SK-N-SH (cell line): ENCODE measurements at regions not wholly inside any gene's neighbourhood (a gene's known extent, or its start where the extent isn't known, plus 50 kb on each side); places are given as distances from the start of the nearest gene placed in this dataset.

Experiments used
- CTCF ChIA-PET: fragments of 300-600, 350-600 bp; formaldehyde crosslinking; extraction: SDS; loops from one replicate; lab custom pipeline; 2021; lab: Yijun Ruan, JAX
- POLR2A ChIA-PET: fragments of 350-600 bp; sonication (Branson Sonifier 250); formaldehyde crosslinking; extraction: SDS; loops from one replicate; lab custom pipeline; 2020; ENCODE audit warnings: antibody characterized with exemption, inconsistent platforms; lab: Yijun Ruan, JAX
- DNase-seq: peaks from one replicate; pipeline ENCODE4 v3.0.0; 2012
- H2AFZ ChIP-seq: fragments of 200-600 bp; sonication (generic); 2 replicates; pipeline ENCODE4 v1.8.1; 2016; ENCODE audit warnings: antibody characterized with exemption, mild to moderate bottlenecking, low read depth
- H3F3A ChIP-seq: fragments of 200-600 bp; sonication (generic); replicated peaks from 2 replicates; pipeline ENCODE3; 2016; ENCODE audit warnings: antibody characterized with exemption, mild to moderate bottlenecking; ENCODE audit not compliant: insufficient read depth
- H3K27ac ChIP-seq, 2 experiments: fragments of 200-500 bp in 1 of 2; fragments of 200-600 bp in 1 of 2; sonication (Bioruptor generic) in 1 of 2; sonication (generic), shearing (Covaris generic) in 1 of 2; 2 replicates each; pipeline versions ENCODE4 v1.5.1 to v1.6.1; 2014 to 2016; ENCODE audit warnings: low read depth in 2 of 2, inconsistent platforms in 1 of 2, low read length in 1 of 2, mild to moderate bottlenecking in 1 of 2, mixed read lengths in 1 of 2
- H3K27me3 ChIP-seq: fragments of 200-600 bp; sonication (generic), shearing (Covaris generic); 2 replicates; pipeline ENCODE4 v1.6.1; 2016; ENCODE audit warnings: mixed run types; ENCODE audit not compliant: insufficient read depth
- H3K36me3 ChIP-seq, 2 experiments: fragments of 200-500 bp in 1 of 2; fragments of 200-600 bp in 1 of 2; sonication (Bioruptor generic) in 1 of 2; sonication (generic) in 1 of 2; replicated peaks in 1 of 2; 2 replicates each; pipeline versions ENCODE3 to v1.5.1; 2014 to 2016; ENCODE audit warnings: low read length in 1 of 2, mild to moderate bottlenecking in 1 of 2; ENCODE audit not compliant: insufficient read depth in 2 of 2, control insufficient read depth in 1 of 2
- H3K4me1 ChIP-seq, 2 experiments: fragments of 200-500 bp in 1 of 2; fragments of 200-600 bp in 1 of 2; sonication (Bioruptor generic) in 1 of 2; sonication (generic), shearing (Covaris generic) in 1 of 2; 2 replicates each; pipeline versions ENCODE4 v1.5.1 to v1.6.1; 2014 to 2016; ENCODE audit warnings: low read depth in 1 of 2, low read length in 1 of 2, mixed run types in 1 of 2; ENCODE audit not compliant: insufficient read depth in 2 of 2, control insufficient read depth in 1 of 2
- H3K4me2 ChIP-seq: fragments of 200-600 bp; sonication (generic), shearing (Covaris generic); 2 replicates; pipeline ENCODE4 v1.6.1; 2017; ENCODE audit warnings: mixed run types
- H3K4me3 ChIP-seq, 2 experiments: fragments of 200-500 bp in 1 of 2; fragments of 200-600 bp in 1 of 2; sonication (Bioruptor generic) in 1 of 2; sonication (generic), shearing (Covaris generic) in 1 of 2; 2 replicates each; pipeline versions ENCODE4 v1.5.1 to v1.8.1; 2014 to 2016; ENCODE audit warnings: low read depth in 2 of 2, inconsistent platforms in 1 of 2, low read length in 1 of 2, mild to moderate bottlenecking in 1 of 2, mixed read lengths in 1 of 2, moderate library complexity in 1 of 2
- H3K79me2 ChIP-seq: fragments of 200-600 bp; sonication (generic); 2 replicates; pipeline ENCODE4 v1.8.1; 2017; ENCODE audit warnings: mild to moderate bottlenecking; ENCODE audit not compliant: insufficient read depth
- H3K9ac ChIP-seq: fragments of 200-600 bp; sonication (generic); 2 replicates; pipeline ENCODE4 v1.6.1; 2017; ENCODE audit warnings: mixed run types
- H3K9me2 ChIP-seq: fragments of 200-600 bp; sonication (generic); 2 replicates; pipeline ENCODE4 v1.6.1; 2017; ENCODE audit warnings: mixed run types
- H3K9me3 ChIP-seq: fragments of 200-600 bp; sonication (generic); 2 replicates; pipeline ENCODE4 v1.6.1; 2017; ENCODE audit warnings: mixed run types, mild to moderate bottlenecking, moderate library complexity
- H4K20me1 ChIP-seq: fragments of 200-600 bp; sonication (generic); 2 replicates; pipeline ENCODE4 v1.6.1; 2017; ENCODE audit warnings: mild to moderate bottlenecking, mixed run types; ENCODE audit not compliant: insufficient read depth
- CHD2 ChIP-seq: fragments of 150-350 bp; IDR thresholded peaks from 2 replicates; pipeline ENCODE4 v1.6.1; 2018; ENCODE audit warnings: low read length; ENCODE audit not compliant: partially characterized antibody
- FOXJ3 ChIP-seq: sonication (generic); formaldehyde crosslinking; IDR thresholded peaks from 2 replicates; pipeline ENCODE4 v1.5.1; 2020; ENCODE audit warnings: mild to moderate bottlenecking, missing genetic modification reagents
- GABPA ChIP-seq: IDR thresholded peaks from 2 replicates; pipeline ENCODE4 v1.4.0; 2012; ENCODE audit warnings: low read depth, mild to moderate bottlenecking
- GATA2 ChIP-seq: sonication (generic); formaldehyde crosslinking; IDR thresholded peaks from 2 replicates; pipeline ENCODE4 v1.5.0; 2020; ENCODE audit warnings: mild to moderate bottlenecking, missing genetic modification reagents
- MEF2A ChIP-seq: IDR thresholded peaks from 2 replicates; pipeline ENCODE4 v1.4.0; 2012; ENCODE audit warnings: low read depth, borderline replicate concordance
- MXI1 ChIP-seq: IDR thresholded peaks from 2 replicates; pipeline ENCODE4 v1.6.1; 2012; ENCODE audit warnings: mild to moderate bottlenecking, low read depth, low read length, improper control_type of control experiment
- NFIC ChIP-seq: IDR thresholded peaks from 2 replicates; pipeline ENCODE4 v1.4.0; 2012; ENCODE audit warnings: borderline replicate concordance
- NRF1 ChIP-seq: IDR thresholded peaks from 2 replicates; pipeline ENCODE4 v1.6.1; 2012; ENCODE audit warnings: low read depth, mild to moderate bottlenecking, low read length
- POLR2AphosphoS5 ChIP-seq: IDR thresholded peaks from 2 replicates; pipeline ENCODE4 v1.6.1; 2012; ENCODE audit warnings: low read depth, low read length
- RFX5 ChIP-seq: IDR thresholded peaks from 2 replicates; pipeline ENCODE4 v1.6.1; 2012; ENCODE audit warnings: mild to moderate bottlenecking, improper control_type of control experiment, low read length
- TCF12 ChIP-seq: IDR thresholded peaks from 2 replicates; pipeline ENCODE4 v1.4.0; 2012
- WGBS: methylation state at CpG from one replicate; pipeline ENCODE4 v1.1.6; 2017; ENCODE audit warnings: low lambda C conversion rate; 5-methylcytosine and 5-hydroxymethylcytosine counted together
- TF ChIP-seq, protein P1 (sequence below): fragments of 150-350 bp; IDR thresholded peaks from 2 replicates; pipeline ENCODE4 v1.6.1; 2017; ENCODE audit warnings: antibody characterized with exemption, low read length, low read depth, borderline replicate concordance
- TF ChIP-seq, protein P2 (sequence below): IDR thresholded peaks from 2 replicates; pipeline ENCODE4 v1.4.0; 2012; ENCODE audit warnings: low read depth, borderline replicate concordance
- TF ChIP-seq, protein P3 (sequence below): fragments of 150-350 bp; IDR thresholded peaks from 2 replicates; pipeline ENCODE4 v1.6.1; 2016; ENCODE audit warnings: mild to moderate bottlenecking, low read depth, low read length
- TF ChIP-seq, protein P4 (sequence below): fragments of 200-600 bp; sonication (generic); IDR thresholded peaks from 2 replicates; pipeline ENCODE4 v1.6.1; 2017; ENCODE audit warnings: antibody characterized with exemption, mild to moderate bottlenecking, moderate library complexity
- TF ChIP-seq, protein P5 (sequence below): IDR thresholded peaks from 2 replicates; pipeline ENCODE4; 2012
- TF ChIP-seq, protein P6 (sequence below): IDR thresholded peaks from 2 replicates; pipeline ENCODE4 v1.4.0; 2012; ENCODE audit warnings: low read depth, borderline replicate concordance

DNA sequence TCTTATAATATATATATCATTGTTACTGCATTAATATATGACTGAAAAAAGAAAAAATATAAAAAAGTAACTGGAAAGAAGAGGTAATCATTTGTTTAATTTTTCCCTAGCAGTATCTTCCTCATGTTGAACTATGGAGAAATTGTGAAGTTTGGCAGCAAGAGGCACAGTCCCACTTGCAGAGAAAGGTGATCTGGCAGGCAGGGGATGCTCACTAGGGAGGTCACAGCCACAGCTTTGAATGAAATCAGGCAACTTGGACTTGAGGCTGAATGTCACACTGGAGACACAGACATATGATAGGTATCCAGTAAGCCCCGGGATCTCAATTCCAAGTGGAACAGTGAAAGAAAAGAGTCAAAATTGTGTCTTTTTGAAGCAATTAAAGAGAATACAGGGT, 149.9 kb upstream of the RORA start (continued):
- TF ChIP-seq, protein P1, sequence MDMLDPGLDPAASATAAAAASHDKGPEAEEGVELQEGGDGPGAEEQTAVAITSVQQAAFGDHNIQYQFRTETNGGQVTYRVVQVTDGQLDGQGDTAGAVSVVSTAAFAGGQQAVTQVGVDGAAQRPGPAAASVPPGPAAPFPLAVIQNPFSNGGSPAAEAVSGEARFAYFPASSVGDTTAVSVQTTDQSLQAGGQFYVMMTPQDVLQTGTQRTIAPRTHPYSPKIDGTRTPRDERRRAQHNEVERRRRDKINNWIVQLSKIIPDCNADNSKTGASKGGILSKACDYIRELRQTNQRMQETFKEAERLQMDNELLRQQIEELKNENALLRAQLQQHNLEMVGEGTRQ, result no peak
- TF ChIP-seq TCF12 (no peak), POLR2AphosphoS5 (no peak), RFX5 (no peak), MEF2A (no peak)
- TF ChIP-seq, all 33 proteins: peak for 0

DNA sequence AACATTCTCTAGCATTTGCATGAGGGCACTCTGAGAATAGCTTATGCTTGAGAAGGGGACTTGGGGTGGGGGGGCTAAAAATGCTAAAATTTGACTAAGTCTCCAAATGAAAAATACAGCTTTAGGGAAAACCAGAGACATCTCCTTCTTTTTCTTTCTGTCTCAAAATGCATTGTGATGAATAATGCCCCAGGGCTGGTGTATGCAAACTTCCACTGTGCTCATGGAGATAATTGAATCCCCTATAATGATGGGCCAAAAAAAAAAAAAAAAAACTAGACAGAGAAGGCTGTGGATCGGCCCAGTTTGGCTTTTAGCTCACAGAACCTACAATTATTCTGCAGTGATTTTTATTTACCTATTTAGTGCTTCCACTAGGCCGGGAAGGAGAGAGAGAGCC, 147.9 kb upstream of the RORA start:
- no peaks in the 10 kb centered on the region for H3K36me3 ChIP-seq
- no peak overlapping the region for H3K4me3 ChIP-seq
- H3K9ac ChIP-seq, result no peak overlapping the region
- H3K4me1 ChIP-seq, result no peaks in the 10 kb centered on the region
- POLR2A ChIA-PET, result interaction anchor here (0.6 kb wide), 1 partner anchor 1472 kb away, joined by 4 read pairs; no protein-coding TSS in a partner anchor
- H3K4me2 ChIP-seq, result no peak overlapping the region
- H3K9me2 ChIP-seq, result no peaks in the 10 kb centered on the region
- H4K20me1 ChIP-seq, result no peaks in the 10 kb centered on the region
- H3K9me3 ChIP-seq, result no peaks in the 10 kb centered on the region
- H3K27me3 ChIP-seq, result no peaks in the 10 kb centered on the region
- TF ChIP-seq NFIC, result no peak
- TF ChIP-seq, protein P2, sequence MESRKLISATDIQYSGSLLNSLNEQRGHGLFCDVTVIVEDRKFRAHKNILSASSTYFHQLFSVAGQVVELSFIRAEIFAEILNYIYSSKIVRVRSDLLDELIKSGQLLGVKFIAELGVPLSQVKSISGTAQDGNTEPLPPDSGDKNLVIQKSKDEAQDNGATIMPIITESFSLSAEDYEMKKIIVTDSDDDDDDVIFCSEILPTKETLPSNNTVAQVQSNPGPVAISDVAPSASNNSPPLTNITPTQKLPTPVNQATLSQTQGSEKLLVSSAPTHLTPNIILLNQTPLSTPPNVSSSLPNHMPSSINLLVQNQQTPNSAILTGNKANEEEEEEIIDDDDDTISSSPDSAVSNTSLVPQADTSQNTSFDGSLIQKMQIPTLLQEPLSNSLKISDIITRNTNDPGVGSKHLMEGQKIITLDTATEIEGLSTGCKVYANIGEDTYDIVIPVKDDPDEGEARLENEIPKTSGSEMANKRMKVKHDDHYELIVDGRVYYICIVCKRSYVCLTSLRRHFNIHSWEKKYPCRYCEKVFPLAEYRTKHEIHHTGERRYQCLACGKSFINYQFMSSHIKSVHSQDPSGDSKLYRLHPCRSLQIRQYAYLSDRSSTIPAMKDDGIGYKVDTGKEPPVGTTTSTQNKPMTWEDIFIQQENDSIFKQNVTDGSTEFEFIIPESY, result no peak
- H3K79me2 ChIP-seq, result no peaks in the 10 kb centered on the region
- H2AFZ ChIP-seq, result no peak overlapping the region
- CTCF ChIA-PET, result interaction anchor here (0.6 to 1.3 kb wide), 3 partner anchors 17 to 210 kb away, joined by 3 to 4 read pairs (median 3); no protein-coding TSS in a partner anchor
- H3K27ac ChIP-seq, result no peak overlapping the region
- 36% methylated on average over 2 of the region's 2 CpGs for WGBS
- DNase-seq, result no peak
- H3F3A ChIP-seq, result no peaks in the 10 kb centered on the region

DNA sequence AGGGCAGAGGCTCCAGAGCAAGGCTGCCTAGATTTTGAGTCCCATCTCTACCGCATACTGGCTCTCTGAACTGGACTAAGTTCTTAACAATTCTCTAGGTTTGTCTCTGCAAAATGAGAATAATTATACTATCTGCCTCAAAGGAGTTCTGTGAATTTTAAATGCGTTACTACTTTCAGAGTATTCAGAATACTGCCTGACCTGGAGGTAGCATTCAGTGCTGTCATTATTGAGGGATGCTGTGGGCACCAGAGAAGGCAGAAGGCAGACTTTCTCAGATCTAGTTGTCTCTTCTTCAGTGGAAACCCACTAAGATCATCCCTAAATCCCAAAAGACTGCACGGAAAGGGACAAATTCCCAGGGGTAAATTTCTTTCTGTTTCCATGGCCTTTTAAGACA, 147.4 kb upstream of the RORA start:
- CTCF ChIA-PET, result interaction anchor here (0.6 to 1.3 kb wide), 2 partner anchors 17 to 165 kb away, joined by 3 read pairs; no protein-coding TSS in a partner anchor

More for the DNA sequence above, 147.4 kb upstream of the RORA start:
- H3K79me2 ChIP-seq, result no peaks in the 10 kb centered on the region
- DNase-seq, result no peak
- no peak overlapping the region for H3K27ac ChIP-seq
- H3K27me3 ChIP-seq, result no peaks in the 10 kb centered on the region
- H3K4me3 ChIP-seq, result no peak overlapping the region
- no peaks in the 10 kb centered on the region for H3K9me3 ChIP-seq
- H3K4me2 ChIP-seq, result no peak overlapping the region
- H3K9ac ChIP-seq, result no peak overlapping the region
- no peaks in the 10 kb centered on the region for H3F3A ChIP-seq
- no peak for TF ChIP-seq GATA2 (CRISPR knock-in tag)
- TF ChIP-seq POLR2AphosphoS5, result no peak
- no peak for TF ChIP-seq FOXJ3 (CRISPR knock-in tag)
- TF ChIP-seq MXI1, result no peak
- no peak for TF ChIP-seq CHD2
- TF ChIP-seq, protein P3, sequence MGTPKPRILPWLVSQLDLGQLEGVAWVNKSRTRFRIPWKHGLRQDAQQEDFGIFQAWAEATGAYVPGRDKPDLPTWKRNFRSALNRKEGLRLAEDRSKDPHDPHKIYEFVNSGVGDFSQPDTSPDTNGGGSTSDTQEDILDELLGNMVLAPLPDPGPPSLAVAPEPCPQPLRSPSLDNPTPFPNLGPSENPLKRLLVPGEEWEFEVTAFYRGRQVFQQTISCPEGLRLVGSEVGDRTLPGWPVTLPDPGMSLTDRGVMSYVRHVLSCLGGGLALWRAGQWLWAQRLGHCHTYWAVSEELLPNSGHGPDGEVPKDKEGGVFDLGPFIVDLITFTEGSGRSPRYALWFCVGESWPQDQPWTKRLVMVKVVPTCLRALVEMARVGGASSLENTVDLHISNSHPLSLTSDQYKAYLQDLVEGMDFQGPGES, result no peak
- TF ChIP-seq, protein P4, sequence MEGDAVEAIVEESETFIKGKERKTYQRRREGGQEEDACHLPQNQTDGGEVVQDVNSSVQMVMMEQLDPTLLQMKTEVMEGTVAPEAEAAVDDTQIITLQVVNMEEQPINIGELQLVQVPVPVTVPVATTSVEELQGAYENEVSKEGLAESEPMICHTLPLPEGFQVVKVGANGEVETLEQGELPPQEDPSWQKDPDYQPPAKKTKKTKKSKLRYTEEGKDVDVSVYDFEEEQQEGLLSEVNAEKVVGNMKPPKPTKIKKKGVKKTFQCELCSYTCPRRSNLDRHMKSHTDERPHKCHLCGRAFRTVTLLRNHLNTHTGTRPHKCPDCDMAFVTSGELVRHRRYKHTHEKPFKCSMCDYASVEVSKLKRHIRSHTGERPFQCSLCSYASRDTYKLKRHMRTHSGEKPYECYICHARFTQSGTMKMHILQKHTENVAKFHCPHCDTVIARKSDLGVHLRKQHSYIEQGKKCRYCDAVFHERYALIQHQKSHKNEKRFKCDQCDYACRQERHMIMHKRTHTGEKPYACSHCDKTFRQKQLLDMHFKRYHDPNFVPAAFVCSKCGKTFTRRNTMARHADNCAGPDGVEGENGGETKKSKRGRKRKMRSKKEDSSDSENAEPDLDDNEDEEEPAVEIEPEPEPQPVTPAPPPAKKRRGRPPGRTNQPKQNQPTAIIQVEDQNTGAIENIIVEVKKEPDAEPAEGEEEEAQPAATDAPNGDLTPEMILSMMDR, result no peak
- TF ChIP-seq, protein P5, sequence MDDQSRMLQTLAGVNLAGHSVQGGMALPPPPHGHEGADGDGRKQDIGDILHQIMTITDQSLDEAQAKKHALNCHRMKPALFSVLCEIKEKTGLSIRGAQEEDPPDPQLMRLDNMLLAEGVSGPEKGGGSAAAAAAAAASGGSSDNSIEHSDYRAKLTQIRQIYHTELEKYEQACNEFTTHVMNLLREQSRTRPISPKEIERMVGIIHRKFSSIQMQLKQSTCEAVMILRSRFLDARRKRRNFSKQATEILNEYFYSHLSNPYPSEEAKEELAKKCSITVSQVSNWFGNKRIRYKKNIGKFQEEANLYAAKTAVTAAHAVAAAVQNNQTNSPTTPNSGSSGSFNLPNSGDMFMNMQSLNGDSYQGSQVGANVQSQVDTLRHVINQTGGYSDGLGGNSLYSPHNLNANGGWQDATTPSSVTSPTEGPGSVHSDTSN, result no peak
- TF ChIP-seq GABPA, result no peak
- TF ChIP-seq, protein P6, sequence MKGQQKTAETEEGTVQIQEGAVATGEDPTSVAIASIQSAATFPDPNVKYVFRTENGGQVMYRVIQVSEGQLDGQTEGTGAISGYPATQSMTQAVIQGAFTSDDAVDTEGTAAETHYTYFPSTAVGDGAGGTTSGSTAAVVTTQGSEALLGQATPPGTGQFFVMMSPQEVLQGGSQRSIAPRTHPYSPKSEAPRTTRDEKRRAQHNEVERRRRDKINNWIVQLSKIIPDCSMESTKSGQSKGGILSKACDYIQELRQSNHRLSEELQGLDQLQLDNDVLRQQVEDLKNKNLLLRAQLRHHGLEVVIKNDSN, result no peak
- TF ChIP-seq NRF1, result no peak
- TF ChIP-seq RFX5, result no peak
- no peaks in the 10 kb centered on the region for H4K20me1 ChIP-seq
- no peaks in the 10 kb centered on the region for H3K9me2 ChIP-seq
- no peak overlapping the region for H2AFZ ChIP-seq
- H3K4me1 ChIP-seq, result no peaks in the 10 kb centered on the region
- POLR2A ChIA-PET, result no interaction called here
- 41% methylated on average over 2 of the region's 3 CpGs for WGBS
- H3K36me3 ChIP-seq, result no peaks in the 10 kb centered on the region
